Large intestine (tissue), 3 donors: ENCODE measurements at regions not wholly inside any gene's neighbourhood (a gene's known extent, or its start where the extent isn't known, plus 50 kb on each side); places are given as distances from the start of the nearest gene placed in this dataset.

Source experiments
- DNase-seq, 2 donors: peaks; one replicate each; pipeline versions ENCODE4 v3.0.0 to v3.0.0-alpha.2; 2013
- H3K27ac ChIP-seq: one replicate; pipeline ENCODE4 v1.5.1; 2013; ENCODE audit warnings: low read length
- H3K27me3 ChIP-seq: 2 replicates; pipeline ENCODE4 v1.6.1; 2013; ENCODE audit warnings: low read length; ENCODE audit not compliant: control insufficient read depth, insufficient read depth
- H3K36me3 ChIP-seq: 2 replicates; pipeline ENCODE4 v1.6.1; 2013; ENCODE audit warnings: low read length; ENCODE audit not compliant: control insufficient read depth, insufficient read depth
- H3K4me1 ChIP-seq: one replicate; pipeline ENCODE4 v1.6.1; 2013; ENCODE audit warnings: low read length; ENCODE audit not compliant: control insufficient read depth, insufficient read depth
- H3K4me3 ChIP-seq: one replicate; pipeline ENCODE4 v1.5.1; 2013; ENCODE audit warnings: low read length
- H3K9me3 ChIP-seq: one replicate; pipeline ENCODE4 v1.6.1; 2013; ENCODE audit warnings: mild to moderate bottlenecking, low read depth, low read length, moderate library complexity; ENCODE audit not compliant: control insufficient read depth
- WGBS: methylation state at CpG from one replicate; pipeline ENCODE4 v1.1.5; 2013; ENCODE audit warnings: low lambda C conversion rate; ENCODE audit not compliant: insufficient coverage; 5-methylcytosine and 5-hydroxymethylcytosine counted together

GRCh38 chr13:75946536-75947284, 310.6 kb downstream of the LMO7 start:
- H3K4me1 ChIP-seq = no peaks in the 10 kb centered on the region
- whole genome bisulfite sequencing = no CpG with 5 or more reads among the region's 4 CpGs
- no peaks in the 10 kb centered on the region for H3K36me3 ChIP-seq
- H3K27ac ChIP-seq = no peak overlapping the region
- no peak overlapping the region for H3K4me3 ChIP-seq
- H3K9me3 ChIP-seq = no peaks in the 10 kb centered on the region
- no peaks in the 10 kb centered on the region for H3K27me3 ChIP-seq
- DNase-seq = no peak

GRCh38 chr13:75945841-75946482, 309.8 kb downstream of the LMO7 start:
- no peaks in the 10 kb centered on the region for H3K9me3 ChIP-seq
- H3K36me3 ChIP-seq = no peaks in the 10 kb centered on the region
- no peak overlapping the region for H3K27ac ChIP-seq
- DNase-seq = no peak
- H3K4me1 ChIP-seq = no peaks in the 10 kb centered on the region
- no CpG with 5 or more reads among the region's 3 CpGs for WGBS
- no peaks in the 10 kb centered on the region for H3K27me3 ChIP-seq
- no peak overlapping the region for H3K4me3 ChIP-seq

GRCh38 chr13:75938811-75939560, 302.9 kb downstream of the LMO7 start:
- no peak for DNase-seq
- no peaks in the 10 kb centered on the region for H3K36me3 ChIP-seq
- H3K4me3 ChIP-seq = no peak overlapping the region
- H3K27ac ChIP-seq = no peak overlapping the region
- WGBS = 89% methylated on average over 1 of the region's 2 CpGs
- no peaks in the 10 kb centered on the region for H3K9me3 ChIP-seq
- no peaks in the 10 kb centered on the region for H3K4me1 ChIP-seq
- no peaks in the 10 kb centered on the region for H3K27me3 ChIP-seq

- Histone ChIP-seq H3K27ac (no peak overlapping the region), H3K36me3 (no peaks in the 10 kb centered on the region), H3K4me1 (no peaks in the 10 kb centered on the region), H3K27me3 (no peaks in the 10 kb centered on the region), H3K9me3 (no peaks in the 10 kb centered on the region), H3K4me3 (no peak overlapping the region)
- no peak for DNase-seq
- no CpG with 5 or more reads among the region's 1 CpG for WGBS
Observed at GRCh38 chr13:75936791-75937190, 300.7 kb downstream of the LMO7 start.

GRCh38 chr13:75935805-75936204, 299.7 kb downstream of the LMO7 start:
- Histone ChIP-seq H3K27me3 (no peaks in the 10 kb centered on the region), H3K36me3 (no peaks in the 10 kb centered on the region), H3K27ac (no peak overlapping the region), H3K4me1 (no peaks in the 10 kb centered on the region), H3K4me3 (no peak overlapping the region), H3K9me3 (no peaks in the 10 kb centered on the region)
- DNase-seq = no peak
- no CpG with 5 or more reads among the region's 2 CpGs for WGBS

GRCh38 chr13:75934889-75935288, 298.8 kb downstream of the LMO7 start:
- WGBS = no CpG with 5 or more reads among the region's 1 CpG
- no peaks in the 10 kb centered on the region for H3K36me3 ChIP-seq
- H3K27ac ChIP-seq = no peak overlapping the region
- H3K9me3 ChIP-seq = no peaks in the 10 kb centered on the region
- DNase-seq = no peak
- H3K27me3 ChIP-seq = no peaks in the 10 kb centered on the region
- H3K4me3 ChIP-seq = no peak overlapping the region
- H3K4me1 ChIP-seq = no peaks in the 10 kb centered on the region

- Histone ChIP-seq H3K9me3 (no peaks in the 10 kb centered on the region), H3K4me3 (no peak overlapping the region), H3K27me3 (no peaks in the 10 kb centered on the region), H3K36me3 (no peaks in the 10 kb centered on the region), H3K27ac (no peak overlapping the region), H3K4me1 (no peaks in the 10 kb centered on the region)
- 100% methylated on average over 1 of the region's 4 CpGs for WGBS
- no peak for DNase-seq
Observed at GRCh38 chr13:75932636-75933035, 296.5 kb downstream of the LMO7 start.

GRCh38 chr13:75931116-75931515, 295.0 kb downstream of the LMO7 start:
- no CpG with 5 or more reads among the region's 1 CpG for WGBS
- Histone ChIP-seq H3K9me3 (no peaks in the 10 kb centered on the region), H3K27me3 (no peaks in the 10 kb centered on the region), H3K4me3 (no peak overlapping the region), H3K36me3 (no peaks in the 10 kb centered on the region), H3K27ac (no peak overlapping the region), H3K4me1 (no peaks in the 10 kb centered on the region)
- DNase-seq = no peak

- H3K9me3 ChIP-seq = no peaks in the 10 kb centered on the region
- no peaks in the 10 kb centered on the region for H3K4me1 ChIP-seq
- no peak overlapping the region for H3K27ac ChIP-seq
- no peak for DNase-seq
- H3K27me3 ChIP-seq = no peaks in the 10 kb centered on the region
- H3K36me3 ChIP-seq = no peaks in the 10 kb centered on the region
- H3K4me3 ChIP-seq = no peak overlapping the region
Observed at GRCh38 chr13:75929076-75929475, 292.9 kb downstream of the LMO7 start.

GRCh38 chr13:75927183-75927669, 291.1 kb downstream of the LMO7 start:
- Histone ChIP-seq H3K4me1 (no peaks in the 10 kb centered on the region), H3K27me3 (no peaks in the 10 kb centered on the region), H3K4me3 (no peak overlapping the region), H3K36me3 (no peaks in the 10 kb centered on the region), H3K9me3 (no peaks in the 10 kb centered on the region), H3K27ac (no peak overlapping the region)
- no peak for DNase-seq
- 100% methylated on average over 1 of the region's 2 CpGs for WGBS
